MG63 (cell line): ENCODE measurements at regions not wholly inside any gene's neighbourhood (a gene's known extent, or its start where the extent isn't known, plus 50 kb on each side); places are given as distances from the start of the nearest gene placed in this dataset.
"Not testable (repeated sequence)": the region's sequence is repeated elsewhere in the genome, so short reads cannot be mapped to it uniquely, and the experiment has no call there.

Source experiments
- DNase-seq: peaks from one replicate; pipeline ENCODE4 v3.0.0-alpha.2; 2020
- H3K27me3 ChIP-seq: fragments of 250-450 bp; sonication (Bioruptor Pico); 2 replicates; pipeline ENCODE4 v1.5.1; 2020; ENCODE audit warnings: mild to moderate bottlenecking, moderate library complexity
- H3K36me3 ChIP-seq: fragments of 250-450 bp; sonication (Bioruptor Pico); 2 replicates; pipeline ENCODE4 v1.5.1; 2020; ENCODE audit warnings: mild to moderate bottlenecking, moderate library complexity
- H3K4me3 ChIP-seq: fragments of 250-450 bp; sonication (Bioruptor Pico); 2 replicates; pipeline ENCODE4 v1.5.1; 2020; ENCODE audit warnings: mild to moderate bottlenecking, moderate library complexity
- H3K9me3 ChIP-seq: fragments of 250-450 bp; sonication (Bioruptor Pico); 2 replicates; pipeline ENCODE4 v1.5.1; 2020; ENCODE audit warnings: mild to moderate bottlenecking, moderate library complexity

DNA sequence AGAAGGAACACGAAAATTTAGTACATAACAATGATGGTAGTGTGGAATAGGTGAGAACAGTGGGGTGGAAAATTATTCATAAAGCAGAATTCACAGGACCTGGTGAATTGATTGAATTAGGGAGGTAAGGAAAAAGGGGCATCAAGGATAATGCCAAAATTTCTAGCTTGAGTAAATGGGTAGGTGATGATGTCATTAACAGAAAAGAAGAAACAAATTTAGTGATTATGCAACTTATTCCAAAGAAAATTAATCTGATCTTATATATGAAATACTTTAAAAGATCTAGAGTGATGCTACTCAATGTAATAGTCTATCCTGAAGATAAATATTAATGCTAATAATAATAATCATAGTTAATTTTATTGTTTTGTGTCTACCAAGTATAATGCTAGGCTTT lies 544.6 kb upstream of the LMCD1 start:
- H3K27me3 ChIP-seq: no peaks in the 10 kb centered on the region
- H3K36me3 ChIP-seq: no peaks in the 10 kb centered on the region
- no peak for DNase-seq
- H3K4me3 ChIP-seq: no peak overlapping the region
- no peaks in the 10 kb centered on the region for H3K9me3 ChIP-seq

DNA sequence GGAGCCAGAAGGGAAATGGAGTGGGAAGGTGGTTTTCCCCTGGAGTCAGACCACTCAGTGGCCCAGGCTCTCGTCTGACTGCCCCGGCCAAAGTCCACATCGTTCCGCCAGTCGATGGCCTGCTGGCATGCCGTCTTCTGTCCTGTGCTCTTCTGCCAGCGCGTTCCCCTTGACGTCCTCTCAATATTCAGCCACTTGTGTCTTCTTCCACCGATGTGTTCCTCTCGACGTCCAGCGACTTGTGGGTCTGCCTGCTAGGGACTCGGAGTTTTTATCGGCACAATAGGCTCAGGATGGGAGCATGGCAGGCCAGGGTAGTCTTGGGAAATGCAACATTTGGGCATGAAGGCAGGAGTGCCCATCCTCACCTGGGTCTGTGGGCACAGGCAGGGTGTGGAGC lies 542.5 kb upstream of the LMCD1 start:
- H3K36me3 ChIP-seq: no peaks in the 10 kb centered on the region
- no peak overlapping the region for H3K4me3 ChIP-seq
- H3K27me3 ChIP-seq: no peaks in the 10 kb centered on the region
- no peak for DNase-seq
- H3K9me3 ChIP-seq: no peaks in the 10 kb centered on the region

DNA sequence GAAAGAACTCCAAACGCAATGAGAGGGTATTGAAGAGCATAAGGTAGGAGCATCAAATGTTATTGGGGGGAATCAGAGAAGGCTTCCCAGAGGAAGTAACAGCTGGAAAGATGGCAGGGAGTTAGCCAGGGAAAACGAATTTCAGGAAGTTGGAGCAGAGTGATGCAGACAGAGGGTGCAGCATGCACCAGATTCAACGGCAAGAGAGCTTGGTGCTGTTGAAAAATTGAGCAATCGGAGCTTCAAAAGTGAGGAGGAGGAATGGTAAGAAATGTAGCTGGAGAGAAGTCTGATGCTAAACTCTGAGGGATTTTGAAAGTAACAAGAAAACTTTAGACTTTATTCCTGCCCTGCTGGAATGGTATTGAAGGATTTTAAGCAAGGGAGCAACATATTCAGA lies 541.0 kb upstream of the LMCD1 start:
- Histone ChIP-seq H3K4me3 (no peak overlapping the region), H3K9me3 (no peaks in the 10 kb centered on the region), H3K36me3 (no peaks in the 10 kb centered on the region), H3K27me3 (no peaks in the 10 kb centered on the region)
- DNase-seq: no peak

- no peaks in the 10 kb centered on the region for H3K36me3 ChIP-seq
- no peak for DNase-seq
- no peaks in the 10 kb centered on the region for H3K9me3 ChIP-seq
- no peaks in the 10 kb centered on the region for H3K27me3 ChIP-seq
- no peak overlapping the region for H3K4me3 ChIP-seq
Observed at GRCh38 chr3:7962301-7962700, 539.3 kb upstream of the LMCD1 start.

DNA sequence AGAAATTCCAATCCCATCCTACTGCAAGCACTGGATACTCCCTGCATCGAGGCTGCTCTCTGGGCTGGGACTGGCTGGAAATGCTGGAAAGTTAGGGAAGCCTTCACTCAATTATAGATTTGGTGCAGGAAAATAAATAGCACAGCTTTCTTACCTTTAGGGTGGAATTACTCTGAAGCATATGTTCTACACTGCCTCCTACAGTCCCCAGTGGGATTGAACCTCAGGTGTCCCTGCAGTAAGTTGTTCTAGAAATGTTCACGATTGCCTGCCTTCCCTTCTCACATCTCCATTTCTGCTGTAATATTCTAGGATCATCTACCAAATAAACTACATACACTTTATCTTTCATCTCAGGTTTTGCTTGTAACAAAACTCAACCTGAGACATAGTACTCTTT lies 536.7 kb upstream of the LMCD1 start:
- no peak for DNase-seq
- Histone ChIP-seq H3K4me3 (no peak overlapping the region), H3K9me3 (no peaks in the 10 kb centered on the region), H3K36me3 (no peaks in the 10 kb centered on the region), H3K27me3 (no peaks in the 10 kb centered on the region)

DNA sequence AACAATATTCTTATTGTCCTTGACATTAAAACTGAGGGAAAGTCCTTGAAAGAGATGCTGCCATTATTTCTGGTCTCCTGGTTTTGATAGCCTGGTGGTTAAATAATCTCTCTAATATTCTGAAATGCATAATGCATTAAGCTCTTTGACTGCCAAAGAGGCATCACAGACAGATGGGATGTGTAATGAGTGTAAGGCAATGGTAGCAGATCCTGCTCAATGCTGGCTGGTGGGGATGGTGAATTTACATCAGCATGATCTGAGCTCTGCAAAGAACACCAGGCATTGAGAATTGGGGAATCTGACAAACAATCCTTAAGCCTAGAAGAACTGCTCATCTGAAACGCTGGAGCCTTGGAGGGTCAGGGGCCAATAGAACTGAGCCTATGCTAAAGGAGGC lies 528.6 kb upstream of the LMCD1 start:
- DNase-seq: no peak
- no peaks in the 10 kb centered on the region for H3K27me3 ChIP-seq
- no peaks in the 10 kb centered on the region for H3K9me3 ChIP-seq
- H3K36me3 ChIP-seq: no peaks in the 10 kb centered on the region
- no peak overlapping the region for H3K4me3 ChIP-seq

DNA sequence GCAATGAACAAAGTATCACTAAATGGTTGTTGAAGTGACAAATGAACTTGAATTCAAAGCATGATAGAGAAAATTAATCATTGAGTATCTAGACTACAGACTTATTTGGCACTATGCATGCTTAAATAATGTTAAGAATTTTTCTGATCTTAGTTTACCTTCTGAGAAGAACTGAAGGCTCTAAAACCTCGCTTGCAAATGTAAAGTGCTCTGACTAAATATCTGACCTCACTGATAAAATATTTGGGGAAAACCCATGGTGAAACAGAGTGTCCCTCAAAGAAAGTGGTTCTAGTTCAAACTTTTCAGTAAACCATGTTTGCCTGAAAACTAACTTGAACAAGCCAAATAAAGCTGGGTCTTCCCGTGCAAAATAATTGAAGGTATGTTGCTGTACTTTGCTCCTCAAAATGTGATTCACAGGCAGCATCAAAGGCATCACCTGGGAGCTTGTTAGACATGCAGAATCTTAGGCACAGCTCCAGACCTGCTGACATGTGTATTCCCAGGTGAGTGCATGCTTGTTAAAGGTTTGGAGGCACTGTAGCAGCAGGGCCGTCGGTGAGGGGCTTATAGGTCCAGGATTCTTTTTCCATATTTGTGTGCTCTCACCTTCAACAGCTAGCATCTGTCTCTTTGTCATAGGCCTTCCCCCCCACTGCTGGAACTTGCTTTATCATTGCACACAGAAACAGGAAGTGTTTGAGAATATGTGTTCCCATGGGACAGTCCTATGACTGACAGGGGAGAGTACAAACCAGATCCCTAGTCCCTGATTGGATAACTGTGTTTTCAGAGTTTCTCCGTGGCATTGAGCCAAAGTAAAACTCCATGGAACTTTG lies 524.2 kb upstream of the LMCD1 start:
- no peak for DNase-seq
- Histone ChIP-seq H3K9me3 (no peaks in the 10 kb centered on the region), H3K27me3 (no peaks in the 10 kb centered on the region), H3K4me3 (no peak overlapping the region), H3K36me3 (no peaks in the 10 kb centered on the region)

- Histone ChIP-seq H3K27me3 (no peaks in the 10 kb centered on the region), H3K9me3 (no peaks in the 10 kb centered on the region), H3K4me3 (no peak overlapping the region), H3K36me3 (no peaks in the 10 kb centered on the region)
- DNase-seq: no peak
Observed at GRCh38 chr3:7978087-7978422, 523.6 kb upstream of the LMCD1 start.

- Histone ChIP-seq H3K9me3 (no peaks in the 10 kb centered on the region), H3K27me3 (no peaks in the 10 kb centered on the region), H3K36me3 (no peaks in the 10 kb centered on the region), H3K4me3 (no peak overlapping the region)
- no peak for DNase-seq
Observed at GRCh38 chr3:7982126-7982525, 519.5 kb upstream of the LMCD1 start.

- H3K4me3 ChIP-seq: no peak overlapping the region
- H3K36me3 ChIP-seq: no peaks in the 10 kb centered on the region
- DNase-seq: no peak
- H3K27me3 ChIP-seq: no peaks in the 10 kb centered on the region
- H3K9me3 ChIP-seq: no peaks in the 10 kb centered on the region
Observed at GRCh38 chr3:7999384-7999783, 502.2 kb upstream of the LMCD1 start.

- Histone ChIP-seq H3K4me3 (no peak overlapping the region), H3K9me3 (no peaks in the 10 kb centered on the region), H3K27me3 (no peaks in the 10 kb centered on the region), H3K36me3 (no peaks in the 10 kb centered on the region)
- no peak for DNase-seq
Observed at GRCh38 chr3:8001307-8001706, 500.3 kb upstream of the LMCD1 start.

- Histone ChIP-seq H3K4me3 (no peak overlapping the region), H3K27me3 (no peaks in the 10 kb centered on the region), H3K36me3 (no peaks in the 10 kb centered on the region), H3K9me3 (no peaks in the 10 kb centered on the region)
- no peak for DNase-seq
Observed at GRCh38 chr3:8001712-8002111, 499.9 kb upstream of the LMCD1 start.

DNA sequence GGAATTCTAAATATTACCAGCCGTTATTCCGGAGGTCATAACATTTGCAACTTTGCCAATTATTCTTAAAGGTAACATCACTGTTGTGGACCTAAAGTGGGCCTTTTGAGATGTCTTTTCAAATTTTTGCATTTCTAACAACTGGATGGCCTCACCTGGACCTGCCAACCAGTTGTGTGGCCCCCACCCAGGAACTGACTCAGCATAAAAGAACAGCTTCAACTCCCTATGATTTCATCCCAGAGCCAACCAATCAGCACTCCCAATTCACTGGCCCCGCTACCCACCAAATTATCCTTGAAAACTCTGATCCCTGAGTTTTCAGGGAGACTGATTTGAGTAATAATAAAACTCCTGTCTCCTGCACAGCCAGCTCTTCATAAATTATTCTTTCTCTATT lies 489.7 kb upstream of the LMCD1 start:
- no peak overlapping the region for H3K4me3 ChIP-seq
- H3K27me3 ChIP-seq: no peaks in the 10 kb centered on the region

GRCh38 chr3:8020047-8020841 lies 481.4 kb upstream of the LMCD1 start:
- Histone ChIP-seq H3K36me3 (no peaks in the 10 kb centered on the region), H3K4me3 (no peak overlapping the region), H3K9me3 (no peaks in the 10 kb centered on the region), H3K27me3 (no peaks in the 10 kb centered on the region)
- no peak for DNase-seq

More for the DNA sequence above, 489.7 kb upstream of the LMCD1 start:
- Histone ChIP-seq H3K36me3 (no peaks in the 10 kb centered on the region), H3K9me3 (no peaks in the 10 kb centered on the region)
- no peak for DNase-seq

DNA sequence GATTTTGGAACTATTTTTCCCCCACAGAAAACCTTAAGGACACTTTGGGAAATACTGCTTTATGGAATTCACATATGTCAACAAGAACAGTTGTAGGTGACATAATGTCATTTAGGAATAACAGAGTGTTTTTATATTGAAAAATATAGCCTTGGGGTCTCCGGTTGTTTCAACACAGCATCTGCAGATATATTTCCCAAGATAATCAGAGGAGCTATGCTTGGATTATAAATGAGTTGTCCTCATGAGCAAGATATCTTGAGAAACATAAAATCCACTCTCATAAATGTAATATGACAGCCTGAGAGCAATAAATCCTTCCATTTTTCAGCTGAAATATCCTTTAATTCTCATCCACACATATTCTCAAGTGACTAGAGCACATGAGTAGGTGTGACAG lies 473.7 kb upstream of the LMCD1 start:
- no peaks in the 10 kb centered on the region for H3K27me3 ChIP-seq
- no peak overlapping the region for H3K4me3 ChIP-seq
- no peaks in the 10 kb centered on the region for H3K9me3 ChIP-seq
- no peaks in the 10 kb centered on the region for H3K36me3 ChIP-seq
- no peak for DNase-seq

DNA sequence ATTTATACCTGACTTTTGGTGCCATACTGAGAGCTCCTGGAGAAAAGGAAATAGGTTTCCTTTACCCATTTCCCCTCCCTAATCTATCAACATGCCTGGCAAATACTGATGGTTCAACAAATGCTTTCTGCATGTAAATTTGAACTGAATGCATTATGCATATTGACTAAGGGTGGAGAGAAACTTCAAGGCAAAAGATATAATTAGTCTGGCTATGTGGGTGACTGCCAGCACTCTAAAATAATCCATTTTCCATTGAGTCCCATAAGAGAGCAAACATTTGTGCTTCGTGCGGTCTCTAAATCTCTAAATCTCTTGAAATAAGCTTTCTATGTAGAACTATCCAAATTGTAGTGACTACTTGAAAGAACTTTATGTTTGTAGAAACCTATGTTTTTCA lies 451.3 kb upstream of the LMCD1 start:
- DNase-seq: no peak
- H3K36me3 ChIP-seq: no peaks in the 10 kb centered on the region
- no peak overlapping the region for H3K4me3 ChIP-seq
- no peaks in the 10 kb centered on the region for H3K9me3 ChIP-seq
- no peaks in the 10 kb centered on the region for H3K27me3 ChIP-seq

DNA sequence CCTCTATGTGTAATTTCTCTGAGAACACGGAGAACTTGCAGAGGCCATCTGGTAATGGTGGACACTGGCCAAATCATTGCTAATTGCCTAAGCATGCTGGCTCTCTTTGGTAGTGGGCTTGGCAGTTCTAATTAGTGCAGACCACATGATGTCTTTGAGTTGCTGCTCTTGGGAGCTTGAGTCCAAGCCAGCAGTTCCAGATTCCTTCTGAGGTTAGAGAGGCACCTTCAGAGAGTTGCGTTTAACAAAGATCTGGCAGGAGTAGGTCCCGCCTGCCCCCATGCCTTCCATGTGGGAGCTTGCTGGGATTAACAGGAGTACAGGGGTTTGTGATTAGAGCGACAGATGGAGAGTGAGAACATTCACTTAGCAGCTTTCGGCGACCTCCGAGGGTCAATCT lies 449.0 kb upstream of the LMCD1 start:
- H3K27me3 ChIP-seq: no peaks in the 10 kb centered on the region
- no peak for DNase-seq
- H3K36me3 ChIP-seq: no peaks in the 10 kb centered on the region
- no peak overlapping the region for H3K4me3 ChIP-seq
- H3K9me3 ChIP-seq: no peaks in the 10 kb centered on the region

GRCh38 chr3:8068135-8068534 lies 433.5 kb upstream of the LMCD1 start:
- H3K4me3 ChIP-seq, H3K36me3 ChIP-seq, H3K9me3 ChIP-seq, DNase-seq, H3K27me3 ChIP-seq: not testable (repeated sequence)
